Kidney (tissue), 13 donors: ENCODE measurements at regions not wholly inside any gene's neighbourhood (a gene's known extent, or its start where the extent isn't known, plus 50 kb on each side); places are given as distances from the start of the nearest gene placed in this dataset.

ENCODE experiments used
- DNase-seq, 5 donors: peaks; one replicate each; pipeline ENCODE4 v3.0.0-alpha.2; 2013 to 2020
- FAIRE-seq: peaks from 2 replicates; lab custom pipeline; 2012; peaks lifted over from hg19 to GRCh38; lab: Jason Lieb, UNC
- H3K27ac ChIP-seq, 2 donors: one replicate each; pipeline ENCODE4 v1.7.0; 2013; ENCODE audit warnings: low read depth in 2 of 2, low read length in 2 of 2, inconsistent platforms in 1 of 2
- H3K27me3 ChIP-seq: one replicate; pipeline ENCODE4 v1.7.1; 2013; ENCODE audit warnings: low read length, inconsistent platforms; ENCODE audit not compliant: control insufficient read depth, insufficient read depth
- H3K36me3 ChIP-seq, 3 donors: one replicate each; pipeline versions ENCODE4 v1.7.0 to v1.7.1; 2013; ENCODE audit warnings: low read length in 3 of 3, control low read depth in 1 of 3, inconsistent platforms in 1 of 3; ENCODE audit not compliant: insufficient read depth in 3 of 3, control insufficient read depth in 2 of 3
- H3K4me1 ChIP-seq, 3 donors: one replicate each; pipeline versions ENCODE4 v1.7.0 to v1.7.1; 2013; ENCODE audit warnings: low read length in 3 of 3, inconsistent platforms in 1 of 3, low read depth in 1 of 3; ENCODE audit not compliant: control insufficient read depth in 2 of 3, insufficient read depth in 2 of 3
- H3K4me3 ChIP-seq, 3 donors: one replicate each; pipeline versions ENCODE4 v1.7.0 to v1.8.1; 2013; ENCODE audit warnings: low read length in 3 of 3, control low read depth in 1 of 3, inconsistent platforms in 1 of 3
- H3K9ac ChIP-seq, 3 donors: one replicate each; pipeline versions ENCODE4 v1.7.0 to v1.7.1; 2013; ENCODE audit warnings: low read length in 3 of 3, control low read depth in 1 of 3, inconsistent platforms in 1 of 3
- H3K9me3 ChIP-seq, 3 donors: one replicate each; pipeline versions ENCODE4 v1.7.0 to v1.7.1; 2013; ENCODE audit warnings: low read length in 3 of 3, control low read depth in 1 of 3, inconsistent platforms in 1 of 3; ENCODE audit not compliant: control insufficient read depth in 2 of 3, insufficient read depth in 1 of 3
- intact Hi-C: fragments of 100-400 bp; cut with DNase I; formaldehyde crosslinking; loops from one replicate; pipeline ENCODE4 v1.11.1; 2022
- TF ChIP-seq, protein P1 (sequence below): IDR thresholded peaks from 3 replicates; pipeline ENCODE4 v1.5.1; 2012; ENCODE audit warnings: mild to moderate bottlenecking, moderate library complexity, borderline replicate concordance; ENCODE audit not compliant: insufficient read depth; ENCODE audit errors: extremely low read depth
- donor health status: control.
- donor health status: control.
- donor health status: control.
- donor health status: control.
- donor health status: control.
- donor health status: DM: yes; HTN: yes; CAD: no.
- donor health status: Normal renal cell carcinoma (clear cell type).

DNA sequence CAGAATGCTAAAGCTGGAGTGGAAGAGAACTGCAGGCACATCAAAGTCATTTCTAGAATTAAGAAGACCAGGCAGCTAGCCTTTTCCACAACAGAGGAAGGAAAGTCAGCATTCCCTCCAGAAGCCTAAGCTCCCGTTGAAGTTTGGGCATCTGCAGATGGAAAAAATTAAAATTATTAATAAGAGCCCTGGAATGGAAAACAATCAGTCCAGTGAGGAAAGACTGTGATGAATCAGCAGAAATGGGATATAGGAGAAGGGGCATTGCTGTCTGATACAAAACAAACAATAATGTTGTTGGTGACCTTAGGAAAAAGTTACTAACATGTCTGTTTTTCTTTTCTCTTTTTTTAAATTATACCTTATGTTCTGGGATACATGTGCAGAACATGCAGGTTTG, 450.7 kb upstream of the SLC14A2 start:
- H3K4me3 ChIP-seq: no peak overlapping the region
- H3K27ac ChIP-seq: no peak overlapping the region
- TF ChIP-seq, protein P1, sequence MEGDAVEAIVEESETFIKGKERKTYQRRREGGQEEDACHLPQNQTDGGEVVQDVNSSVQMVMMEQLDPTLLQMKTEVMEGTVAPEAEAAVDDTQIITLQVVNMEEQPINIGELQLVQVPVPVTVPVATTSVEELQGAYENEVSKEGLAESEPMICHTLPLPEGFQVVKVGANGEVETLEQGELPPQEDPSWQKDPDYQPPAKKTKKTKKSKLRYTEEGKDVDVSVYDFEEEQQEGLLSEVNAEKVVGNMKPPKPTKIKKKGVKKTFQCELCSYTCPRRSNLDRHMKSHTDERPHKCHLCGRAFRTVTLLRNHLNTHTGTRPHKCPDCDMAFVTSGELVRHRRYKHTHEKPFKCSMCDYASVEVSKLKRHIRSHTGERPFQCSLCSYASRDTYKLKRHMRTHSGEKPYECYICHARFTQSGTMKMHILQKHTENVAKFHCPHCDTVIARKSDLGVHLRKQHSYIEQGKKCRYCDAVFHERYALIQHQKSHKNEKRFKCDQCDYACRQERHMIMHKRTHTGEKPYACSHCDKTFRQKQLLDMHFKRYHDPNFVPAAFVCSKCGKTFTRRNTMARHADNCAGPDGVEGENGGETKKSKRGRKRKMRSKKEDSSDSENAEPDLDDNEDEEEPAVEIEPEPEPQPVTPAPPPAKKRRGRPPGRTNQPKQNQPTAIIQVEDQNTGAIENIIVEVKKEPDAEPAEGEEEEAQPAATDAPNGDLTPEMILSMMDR: no peak
- DNase-seq (no peak), FAIRE-seq (no peak)
- H3K4me1 ChIP-seq: no peaks in the 10 kb centered on the region
- H3K9me3 ChIP-seq: no peaks in the 10 kb centered on the region
- intact Hi-C loops: no loop called here
- no peaks in the 10 kb centered on the region for H3K36me3 ChIP-seq
- H3K9ac ChIP-seq: no peak overlapping the region
- H3K27me3 ChIP-seq: no peaks in the 10 kb centered on the region

- H3K4me3 ChIP-seq: no peak overlapping the region
- no peaks in the 10 kb centered on the region for H3K9me3 ChIP-seq
- FAIRE-seq: no peak
- H3K4me1 ChIP-seq: no peaks in the 10 kb centered on the region
- no peaks in the 10 kb centered on the region for H3K27me3 ChIP-seq
- H3K27ac ChIP-seq: no peak overlapping the region
- H3K36me3 ChIP-seq: no peaks in the 10 kb centered on the region
- no peak for DNase-seq
- TF ChIP-seq, protein P1: no peak
- no peak overlapping the region for H3K9ac ChIP-seq
- intact Hi-C loops: no loop called here
Observed at GRCh38 chr18:45165176-45165713, 450.0 kb upstream of the SLC14A2 start.

- Histone ChIP-seq H3K9ac (no peak overlapping the region), H3K4me3 (no peak overlapping the region), H3K36me3 (no peaks in the 10 kb centered on the region), H3K27me3 (no peaks in the 10 kb centered on the region), H3K4me1 (no peaks in the 10 kb centered on the region), H3K27ac (no peak overlapping the region), H3K9me3 (no peaks in the 10 kb centered on the region)
- DNase-seq (no peak), FAIRE-seq (no peak)
- TF ChIP-seq, protein P1: no peak
- intact Hi-C loops: no loop called here
Observed at GRCh38 chr18:45165871-45166270, 449.4 kb upstream of the SLC14A2 start.

- DNase-seq (no peak), FAIRE-seq (no peak)
- Histone ChIP-seq H3K9ac (no peak overlapping the region), H3K27me3 (no peaks in the 10 kb centered on the region), H3K36me3 (no peaks in the 10 kb centered on the region), H3K4me3 (no peak overlapping the region), H3K27ac (no peak overlapping the region), H3K4me1 (no peaks in the 10 kb centered on the region), H3K9me3 (no peaks in the 10 kb centered on the region)
- TF ChIP-seq, protein P1: no peak
- intact Hi-C loops: no loop called here
Observed at GRCh38 chr18:45166341-45166835, 448.9 kb upstream of the SLC14A2 start.
